ENCODE measurements at regions not wholly inside any gene's neighbourhood (a gene's known extent, or its start where the extent isn't known, plus 50 kb on each side); places are given as distances from the start of the nearest gene placed in this dataset.

DNA sequence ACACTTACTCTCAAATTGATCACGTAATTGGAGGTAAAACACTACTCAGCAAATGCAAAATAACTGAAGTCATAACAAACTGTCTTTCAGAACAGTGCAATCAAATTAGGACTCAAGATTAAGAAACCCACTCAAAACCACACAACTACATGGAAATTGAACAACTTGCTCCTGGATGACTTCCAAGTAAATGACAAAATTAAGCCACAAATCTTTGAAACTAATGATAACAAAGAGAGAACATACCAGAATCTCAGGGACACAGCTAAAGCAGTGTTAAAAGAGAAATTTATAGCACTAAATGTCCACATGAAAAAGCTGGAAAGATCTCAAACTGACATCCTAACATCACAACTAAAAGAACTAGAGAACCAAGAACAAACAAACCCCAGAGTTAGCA lies 540.5 kb upstream of the CDH18 start:
- TF ChIP-seq EP300 (IDR thresholded peaks at IDR 0.05) (no peak), CTCF (IDR thresholded peaks at IDR 0.05) (no peak)

Measured in suprapubic skin (tissue), 3 donors.